HG03175 (cell line): ENCODE measurements at regions not wholly inside any gene's neighbourhood (a gene's known extent, or its start where the extent isn't known, plus 50 kb on each side); places are given as distances from the start of the nearest gene placed in this dataset.

Source experiments
- ATAC-seq: cut with Tn5 transposase; IDR thresholded peaks from one replicate; pipeline ENCODE4 v1.9.1; 2021; ENCODE audit warnings: mild to moderate bottlenecking, moderate library complexity; ENCODE audit not compliant: unreplicated experiment

- ATAC-seq: no peak
Measured at GRCh38 chr1:63033211-63033610, 249.3 kb downstream of the ATG4C start.

DNA sequence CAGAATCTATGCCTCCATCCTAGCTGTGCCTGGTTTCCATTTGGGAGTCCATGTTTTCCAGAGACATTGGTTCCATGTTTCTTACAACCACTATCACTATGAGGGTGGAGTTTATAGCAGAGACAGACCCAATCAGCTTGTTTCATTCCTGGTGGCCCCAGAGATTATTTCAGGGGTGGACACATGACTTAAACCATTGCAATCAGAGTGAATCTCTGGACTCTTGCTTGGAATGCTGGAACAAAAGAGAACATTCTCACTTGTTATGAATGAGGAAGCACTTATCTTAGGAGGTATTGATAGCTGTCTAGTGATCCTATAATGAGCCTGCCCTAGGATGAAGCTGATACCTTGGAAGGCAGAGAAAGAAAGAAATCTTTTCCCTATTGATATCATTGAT, 250.3 kb downstream of the ATG4C start:
- no peak for ATAC-seq

DNA sequence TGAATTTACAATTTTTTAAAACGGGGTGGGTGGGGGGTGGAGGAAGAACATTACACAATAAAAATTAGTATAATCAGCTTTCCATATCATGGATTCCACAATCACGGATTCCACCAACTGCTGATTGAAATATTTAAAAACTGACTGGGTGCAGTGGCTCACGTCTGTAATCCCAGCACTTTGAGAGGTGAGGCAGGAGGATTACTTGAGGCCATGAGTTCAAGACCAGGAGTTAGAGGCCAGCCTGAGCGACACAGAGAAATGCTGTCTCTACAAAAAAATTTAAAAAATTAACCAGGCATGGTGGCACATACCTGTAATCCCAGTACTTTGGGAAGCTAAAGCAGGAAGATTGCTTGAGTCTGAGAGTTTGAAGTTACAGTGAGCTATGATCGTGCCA, 254.7 kb downstream of the ATG4C start:
- ATAC-seq: no peak

DNA sequence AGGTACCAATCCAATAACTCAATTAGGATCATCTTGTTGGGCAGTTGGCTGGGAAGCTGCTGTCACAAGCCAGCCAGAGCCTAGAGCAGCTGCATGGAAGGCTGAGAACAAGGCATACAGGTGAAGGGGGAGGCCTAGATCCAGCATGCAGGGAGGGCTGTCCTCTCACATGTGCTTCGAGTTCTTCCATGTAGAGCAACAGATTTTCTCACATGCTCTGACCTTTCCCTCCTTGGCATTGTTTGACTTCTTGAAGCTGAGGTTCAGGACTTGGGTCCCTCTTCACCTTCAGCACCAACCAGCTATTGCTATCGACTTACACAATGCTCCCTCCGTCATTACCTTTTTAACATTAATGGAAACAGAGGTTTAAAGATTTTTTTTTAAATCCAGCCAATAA, 257.7 kb downstream of the ATG4C start:
- no peak for ATAC-seq

DNA sequence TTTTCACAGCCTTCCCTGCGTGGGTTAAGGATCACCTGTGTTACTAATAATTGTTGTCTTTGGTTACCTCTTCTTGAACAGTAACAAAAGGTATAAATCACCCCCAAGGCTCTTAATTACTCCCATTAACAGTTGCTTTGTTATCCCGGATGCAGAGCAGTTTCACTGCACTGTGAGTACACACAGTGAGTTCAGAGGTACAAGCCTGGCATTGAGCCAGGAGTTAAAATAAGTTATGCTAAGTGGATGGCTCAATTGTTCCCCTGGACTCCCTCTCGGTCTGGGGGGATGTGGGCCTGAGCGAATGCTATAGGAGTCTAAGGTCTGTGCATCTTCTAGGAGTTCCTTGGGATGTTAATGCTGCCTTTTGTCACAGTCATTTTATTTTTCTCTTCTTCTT, 258.3 kb downstream of the ATG4C start:
- no peak for ATAC-seq

DNA sequence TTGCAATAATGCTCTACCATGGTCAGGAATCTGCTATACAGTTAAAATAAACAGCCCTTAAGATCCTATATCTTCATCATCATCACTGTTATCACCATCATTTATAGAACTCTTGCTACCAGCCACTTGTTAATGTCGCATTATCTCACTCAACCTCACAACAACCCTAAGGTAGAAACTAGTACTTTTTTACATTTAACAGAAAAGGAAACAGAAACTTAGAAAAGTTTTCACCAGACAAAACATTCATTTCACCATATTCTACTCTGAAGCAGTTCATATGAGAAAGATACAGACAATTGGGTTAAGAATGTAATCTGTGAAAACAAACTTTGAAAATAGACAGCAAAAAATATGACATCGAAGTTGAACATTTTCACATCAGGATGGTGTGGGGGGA, 262.6 kb downstream of the ATG4C start:
- ATAC-seq: no peak

DNA sequence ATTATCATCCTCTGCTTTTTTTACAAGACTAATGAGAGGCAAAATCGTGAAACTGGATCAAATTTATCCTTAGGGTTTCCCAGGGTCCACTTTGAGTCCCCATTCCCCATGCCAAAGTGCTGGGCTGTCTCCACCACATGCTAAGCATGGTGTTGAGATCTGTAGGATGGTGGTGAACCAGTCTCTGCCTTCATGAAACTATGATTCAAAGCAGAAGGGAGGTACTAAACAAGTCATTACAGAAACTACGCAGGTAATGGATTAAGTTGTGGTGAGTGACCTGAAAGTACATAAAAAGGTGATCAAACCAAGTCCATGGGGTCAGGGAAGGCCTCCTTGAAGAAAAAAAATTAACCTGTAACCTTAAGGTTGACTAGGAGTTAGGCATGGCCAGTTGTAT, 265.2 kb downstream of the ATG4C start:
- ATAC-seq: no peak

DNA sequence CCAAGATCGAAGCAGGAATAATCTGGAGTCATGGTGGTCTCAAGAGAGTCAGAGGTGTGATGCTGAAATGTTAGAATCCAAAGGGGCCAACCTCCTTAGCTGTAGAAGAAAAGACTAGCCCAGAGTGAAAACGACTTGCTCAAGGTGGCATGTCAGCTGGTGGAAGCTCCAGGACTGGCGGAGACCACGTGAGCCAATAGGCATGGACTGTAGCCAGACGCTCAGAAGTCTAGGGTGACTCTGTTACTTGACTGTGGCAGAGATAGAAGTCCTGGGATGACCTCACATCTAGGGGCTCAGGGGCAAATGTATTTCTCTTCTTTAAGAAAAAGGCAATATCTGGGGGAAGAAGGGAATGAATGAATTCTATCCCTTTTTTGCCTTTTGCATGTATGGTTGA, 267.4 kb downstream of the ATG4C start:
- ATAC-seq: no peak

DNA sequence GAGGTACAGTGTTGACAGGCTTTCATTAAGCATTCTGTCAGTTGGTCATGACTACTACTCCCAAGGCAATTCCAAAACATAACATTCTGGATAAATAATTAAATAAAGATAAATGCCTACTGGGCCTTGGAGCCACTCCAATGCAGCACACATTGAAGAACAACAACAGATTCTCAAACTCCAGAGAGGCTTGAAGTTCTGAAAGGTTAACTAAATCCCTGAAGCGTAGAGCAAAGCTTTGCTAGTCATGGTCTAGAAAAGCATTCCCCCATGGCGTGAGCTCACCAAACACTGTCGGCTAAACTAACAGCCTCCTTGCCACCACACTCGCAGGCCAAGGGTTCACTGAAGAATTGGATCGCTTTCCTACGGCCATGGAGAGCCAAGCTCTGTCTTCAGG, 268.0 kb downstream of the ATG4C start:
- no peak for ATAC-seq

- ATAC-seq: no peak
Measured at GRCh38 chr1:63054184-63054583, 268.2 kb upstream of the FOXD3 start.

DNA sequence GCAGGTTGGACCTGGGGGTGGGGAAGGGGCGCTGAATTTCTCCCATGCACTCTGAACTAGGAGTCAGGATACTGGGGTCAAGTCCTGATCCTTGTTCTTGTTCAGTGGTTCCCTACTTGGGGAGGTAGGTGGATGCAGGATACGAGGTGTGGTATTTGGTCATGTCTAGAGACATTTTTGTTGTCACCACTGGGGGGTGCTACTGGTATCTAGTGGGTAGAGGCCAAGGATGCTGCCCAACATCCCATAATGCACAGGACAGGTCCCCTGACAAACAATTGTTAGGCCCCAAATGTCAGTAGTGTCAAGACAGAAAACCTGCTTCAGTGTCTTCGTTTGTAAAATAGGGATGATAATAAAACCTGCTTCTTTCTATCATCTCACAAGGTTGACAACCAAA, 259.0 kb upstream of the FOXD3 start:
- no peak for ATAC-seq

- no peak for ATAC-seq
Measured at GRCh38 chr1:63064135-63064534, 258.2 kb upstream of the FOXD3 start.

GRCh38 chr1:63068626-63069025, 253.7 kb upstream of the FOXD3 start:
- no peak for ATAC-seq

DNA sequence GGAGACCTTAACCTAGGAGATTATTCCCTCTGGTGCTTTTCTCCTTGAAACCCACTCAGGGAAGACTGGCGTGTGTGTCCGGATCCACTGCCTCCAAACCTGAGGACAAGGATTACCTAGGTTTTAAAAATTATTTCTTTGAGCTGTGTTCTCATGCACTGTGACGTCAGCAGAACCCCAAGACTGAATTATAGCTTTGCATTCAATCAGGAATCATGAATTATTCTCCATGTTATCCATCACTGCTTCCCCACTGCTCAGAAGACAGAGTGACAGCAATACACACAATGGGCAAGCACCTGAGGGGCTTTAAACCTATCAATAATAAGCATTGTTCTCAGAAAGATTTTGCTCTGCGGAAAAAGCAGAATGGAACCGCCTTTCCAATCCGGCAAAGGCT, 253.2 kb upstream of the FOXD3 start:
- ATAC-seq: no peak

DNA sequence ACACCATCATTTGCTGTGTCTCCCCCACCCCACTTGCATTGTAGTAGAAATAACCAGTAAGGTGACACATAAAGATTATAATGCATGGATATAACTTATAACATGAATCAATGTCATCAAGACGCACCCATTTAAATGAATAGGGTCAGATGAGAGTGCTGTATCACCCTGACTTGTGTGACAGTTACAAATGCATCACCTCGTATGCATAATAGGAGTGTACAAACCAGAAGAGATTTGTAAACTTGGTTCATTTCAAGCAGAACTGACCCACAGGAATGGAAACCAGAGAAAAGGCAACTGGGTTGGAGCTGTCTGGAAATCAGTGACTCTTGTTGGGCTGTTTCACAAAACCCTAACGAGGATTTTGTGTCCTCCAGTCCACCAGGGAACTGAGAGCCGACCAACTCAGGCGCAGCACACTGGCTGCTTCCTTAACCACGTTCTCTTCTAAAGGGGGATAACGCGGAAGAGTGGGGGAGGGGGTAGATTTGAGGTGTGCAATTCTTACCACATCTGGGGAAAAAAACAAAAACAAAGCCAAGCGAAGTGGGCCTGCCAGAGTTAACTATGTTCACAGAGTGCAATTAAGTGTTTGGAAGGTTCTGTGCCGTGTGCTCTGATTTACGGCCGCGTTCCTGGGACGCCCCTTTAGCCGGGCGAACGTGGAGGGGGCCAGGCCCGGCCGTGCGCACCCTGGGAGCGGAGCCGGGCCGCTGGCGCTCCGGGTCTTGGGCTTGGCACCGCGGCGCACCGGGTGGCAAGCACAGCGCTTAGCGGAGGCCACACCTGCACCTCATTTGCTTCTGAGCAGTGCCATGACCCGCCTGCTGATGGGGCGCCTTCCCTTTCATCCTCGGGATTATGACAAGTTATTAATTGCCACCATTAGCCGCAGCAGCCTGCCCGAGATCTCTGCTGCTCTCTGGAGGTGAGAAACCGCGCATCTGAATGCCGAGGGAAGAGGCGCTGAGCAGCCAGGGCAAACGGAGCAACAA, 248.8 kb upstream of the FOXD3 start:
- ATAC-seq: no peak

DNA sequence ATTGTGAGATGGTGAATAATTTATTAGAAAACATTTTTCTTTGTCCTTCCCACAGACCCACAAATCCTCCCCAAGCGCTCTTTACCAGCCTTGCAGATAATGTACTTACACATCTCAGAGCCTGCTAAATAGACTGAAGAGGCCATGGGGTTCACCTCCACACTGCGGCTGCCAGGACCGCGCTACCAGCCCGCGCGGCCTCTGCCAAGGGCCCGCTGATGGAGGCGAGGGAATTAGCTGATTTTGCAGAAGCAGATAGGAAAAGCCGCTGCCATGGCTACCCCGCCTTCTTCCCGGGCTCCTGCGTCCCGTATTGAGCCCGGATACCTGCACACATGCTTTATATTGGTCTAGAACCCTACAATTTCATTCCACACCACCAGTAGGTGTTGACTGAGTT, 248.0 kb upstream of the FOXD3 start:
- no peak for ATAC-seq

GRCh38 chr1:63082766-63083165, 239.6 kb upstream of the FOXD3 start:
- ATAC-seq: no peak

GRCh38 chr1:63087966-63088365, 234.4 kb upstream of the FOXD3 start:
- no peak for ATAC-seq

- no peak for ATAC-seq
Measured at GRCh38 chr1:63099188-63099587, 223.2 kb upstream of the FOXD3 start.

GRCh38 chr1:63101336-63101735, 221.0 kb upstream of the FOXD3 start:
- no peak for ATAC-seq

GRCh38 chr1:63103682-63104081, 218.7 kb upstream of the FOXD3 start:
- ATAC-seq: no peak

DNA sequence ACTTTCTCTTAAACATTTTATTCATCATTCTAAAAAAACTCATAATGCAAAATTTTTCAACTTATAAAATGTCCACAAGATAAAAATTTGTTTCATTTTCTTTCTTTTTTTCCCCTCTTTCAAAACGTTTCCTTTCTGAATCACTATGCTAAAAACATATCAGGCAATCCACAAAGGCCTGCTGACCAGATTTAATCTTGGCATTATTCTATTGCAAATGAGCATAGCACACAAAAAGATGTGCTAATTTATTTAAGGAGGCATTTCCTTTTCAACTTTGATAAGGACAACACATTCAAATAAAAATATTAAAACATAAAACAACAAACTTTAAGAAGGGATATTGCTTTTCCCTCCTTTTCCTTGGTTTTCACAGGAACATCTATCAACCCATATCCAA, 215.3 kb upstream of the FOXD3 start:
- no peak for ATAC-seq

DNA sequence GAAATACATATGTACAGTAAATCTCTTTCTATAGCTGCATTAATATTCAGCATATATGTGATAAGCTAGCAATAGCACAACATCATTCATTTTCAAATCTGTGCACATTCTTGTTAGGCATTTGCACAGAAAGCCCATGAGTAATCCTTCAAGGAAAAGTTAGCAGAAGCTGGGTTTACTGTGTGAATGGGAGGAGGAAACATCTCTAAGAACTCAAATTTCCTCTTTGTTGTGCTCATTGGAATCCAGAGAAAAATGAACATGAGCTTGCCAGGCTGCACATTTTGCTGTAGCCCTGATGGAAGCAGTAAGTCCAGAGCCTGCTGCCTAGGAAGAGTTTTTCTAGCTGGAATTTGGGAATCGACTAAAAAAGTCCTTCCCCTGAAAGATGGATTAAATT, 214.2 kb upstream of the FOXD3 start:
- no peak for ATAC-seq
